GM12891 (cell line): ENCODE measurements at regions not wholly inside any gene's neighbourhood (a gene's known extent, or its start where the extent isn't known, plus 50 kb on each side); places are given as distances from the start of the nearest gene placed in this dataset.

Experiments
- POLR2A ChIP-seq: IDR thresholded peaks from 2 replicates; pipeline ENCODE4 v1.6.1; 2011; ENCODE audit warnings: low read depth, low read length, control low read depth
- POLR2AphosphoS5 ChIP-seq: IDR thresholded peaks from 2 replicates; pipeline ENCODE4 v1.6.1; 2011; ENCODE audit warnings: low read depth, low read length, control low read depth

DNA sequence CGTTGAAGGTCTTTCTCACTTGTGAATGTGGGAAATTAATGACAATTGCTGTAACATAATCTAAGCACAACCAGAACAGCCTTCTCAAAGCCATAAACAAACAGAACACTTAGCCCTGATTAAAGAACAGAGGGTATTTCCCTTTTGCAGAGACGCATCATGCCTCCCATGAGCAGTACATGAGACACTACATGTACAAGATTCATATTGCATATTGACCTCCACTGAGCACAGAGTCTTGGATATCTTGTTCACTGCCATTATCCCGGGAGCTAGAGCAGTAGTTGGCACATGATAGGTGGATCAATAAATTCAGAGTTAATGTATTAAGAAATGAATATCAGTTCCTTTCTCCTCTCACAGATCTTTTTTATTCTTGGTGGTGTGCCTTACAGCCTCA is 1194.3 kb upstream of the TENM4 start:
- TF ChIP-seq POLR2AphosphoS5 (no peak), POLR2A (no peak)
